Posterior vena cava (tissue), 2 donors: ENCODE measurements at regions not wholly inside any gene's neighbourhood (a gene's known extent, or its start where the extent isn't known, plus 50 kb on each side); places are given as distances from the start of the nearest gene placed in this dataset.

ENCODE experiments used
- DNase-seq: peaks from one replicate; pipeline ENCODE4 v3.0.0-alpha.2; 2020; ENCODE audit warnings: low spot score
- intact Hi-C, 2 donors: fragments of 100-400 bp; cut with DNase I; formaldehyde crosslinking; loops; one replicate each; pipeline versions ENCODE4 v1.14.1 to v1.14.2; 2022 to 2023
- donor health status: DM: yes; HTN: yes; CAD: no.
- donor health status: DM: yes; HTN: yes; CAD: no.

- intact Hi-C loops: no loop called here
- DNase-seq: no peak
These were observed 2775.0 kb downstream of the PCDH9 start for GRCh38 chr13:64455124-64455523.

GRCh38 chr13:64453831-64454230 lies 2776.3 kb downstream of the PCDH9 start:
- DNase-seq: peak; percentile 46
- intact Hi-C loops: no loop called here

- no peak for DNase-seq
- intact Hi-C loops: no loop called here
These were observed 2783.8 kb downstream of the PCDH9 start for GRCh38 chr13:64446372-64446771.

GRCh38 chr13:64441740-64442139 lies 2788.4 kb downstream of the PCDH9 start:
- DNase-seq: no peak
- intact Hi-C loops: no loop called here

- no peak for DNase-seq
- intact Hi-C loops: no loop called here
These were observed 2792.1 kb downstream of the PCDH9 start for GRCh38 chr13:64438084-64438483.

GRCh38 chr13:64429691-64430090 lies 2800.4 kb downstream of the PCDH9 start:
- intact Hi-C loops: no loop called here
- DNase-seq: no peak

GRCh38 chr13:64428196-64428595 lies 2801.9 kb downstream of the PCDH9 start:
- intact Hi-C loops: no loop called here
- DNase-seq: no peak

GRCh38 chr13:64423467-64423866 lies 2806.7 kb downstream of the PCDH9 start:
- intact Hi-C loops: no loop called here

GRCh38 chr13:64420181-64420580 lies 2810.0 kb downstream of the PCDH9 start:
- intact Hi-C loops: no loop called here
- no peak for DNase-seq

More at GRCh38 chr13:64423467-64423866, 2806.7 kb downstream of the PCDH9 start:
- DNase-seq: no peak

- intact Hi-C loops: no loop called here
- no peak for DNase-seq
These were observed 2812.6 kb downstream of the PCDH9 start for GRCh38 chr13:64417581-64417980.

GRCh38 chr13:64414381-64414780 lies 2815.8 kb downstream of the PCDH9 start:
- intact Hi-C loops: no loop called here

GRCh38 chr13:64413529-64413928 lies 2816.6 kb downstream of the PCDH9 start:
- intact Hi-C loops: no loop called here
- DNase-seq: no peak

More at GRCh38 chr13:64414381-64414780, 2815.8 kb downstream of the PCDH9 start:
- DNase-seq: no peak

GRCh38 chr13:64410276-64411053 lies 2819.7 kb downstream of the PCDH9 start:
- peak; percentile 41 for DNase-seq
- intact Hi-C loops: no loop called here

- no peak for DNase-seq
- intact Hi-C loops: no loop called here
These were observed 2832.4 kb downstream of the PCDH9 start for GRCh38 chr13:64397701-64398100.

- DNase-seq: no peak
- intact Hi-C loops: no loop called here
These were observed 2852.5 kb downstream of the PCDH9 start for GRCh38 chr13:64377606-64378005.

- intact Hi-C loops: no loop called here
These were observed 2858.7 kb downstream of the PCDH9 start for GRCh38 chr13:64371461-64371860.

GRCh38 chr13:64371045-64371444 lies 2859.1 kb downstream of the PCDH9 start:
- intact Hi-C loops: no loop called here
- no peak for DNase-seq

More at GRCh38 chr13:64371461-64371860, 2858.7 kb downstream of the PCDH9 start:
- DNase-seq: no peak

GRCh38 chr13:64369121-64369520 lies 2861.0 kb downstream of the PCDH9 start:
- DNase-seq: no peak

GRCh38 chr13:64362564-64362963 lies 2867.6 kb downstream of the PCDH9 start:
- intact Hi-C loops: no loop called here
- no peak for DNase-seq

More at GRCh38 chr13:64369121-64369520, 2861.0 kb downstream of the PCDH9 start:
- intact Hi-C loops: no loop called here

- DNase-seq: no peak
- intact Hi-C loops: no loop called here
These were observed 2882.5 kb downstream of the PCDH9 start for GRCh38 chr13:64347664-64348063.

GRCh38 chr13:64339373-64340063 lies 2890.6 kb downstream of the PCDH9 start:
- intact Hi-C loops: no loop called here
- no peak for DNase-seq
